Ascending aorta (tissue), 2 donors: ENCODE measurements at regions not wholly inside any gene's neighbourhood (a gene's known extent, or its start where the extent isn't known, plus 50 kb on each side); places are given as distances from the start of the nearest gene placed in this dataset.

Experiments
- DNase-seq, 2 donors: peaks; one replicate each; pipeline ENCODE4 v3.0.0-alpha.2; 2019; ENCODE audit warnings: low spot score in 2 of 2
- H3K27ac ChIP-seq, 2 donors: fragments of 200-600 bp; sonication (generic); one replicate each; pipeline ENCODE4 v1.5.1; 2016 to 2017; ENCODE audit warnings: mild to moderate bottlenecking in 1 of 2
- H3K27me3 ChIP-seq: fragments of 200-600 bp; sonication (generic); one replicate; pipeline ENCODE4 v1.5.1; 2017
- H3K36me3 ChIP-seq, 2 donors: fragments of 200-600 bp; sonication (generic); one replicate each; pipeline ENCODE4 v1.5.1; 2016
- H3K4me1 ChIP-seq, 2 donors: fragments of 200-600 bp; sonication (generic); one replicate each; pipeline ENCODE4 v1.5.1; 2016 to 2017; ENCODE audit warnings: mild to moderate bottlenecking in 1 of 2
- H3K4me3 ChIP-seq, 2 donors: fragments of 200-600 bp; sonication (generic); one replicate each; pipeline ENCODE4 v1.5.1; 2016 to 2017; ENCODE audit warnings: mild to moderate bottlenecking in 1 of 2
- H3K9me3 ChIP-seq, 2 donors: fragments of 200-600 bp; sonication (generic); one replicate each; pipeline ENCODE4 v1.5.1; 2016
- CTCF ChIP-seq, 3 experiments: fragments of 200-600 bp in 2 of 3; fragments of 450-650 bp in 1 of 3; sonication (generic) in 2 of 3; IDR thresholded peaks; one replicate each; pipeline ENCODE4 v1.5.1; 2016 to 2019; ENCODE audit warnings: antibody characterized with exemption in 3 of 3, mild to moderate bottlenecking in 1 of 3, moderate library complexity in 1 of 3
- intact Hi-C: fragments of 100-400 bp; cut with DNase I; formaldehyde crosslinking; loops from one replicate; pipeline ENCODE4 v1.15.1; 2023

GRCh38 chr10:21174715-21175495 is 277.8 kb upstream of the NEBL start:
- TF ChIP-seq CTCF (IDR thresholded peaks at IDR 0.05) = no peak
- Histone ChIP-seq H3K27ac (no peak overlapping the region), H3K36me3 (no peaks in the 10 kb centered on the region), H3K9me3 (no peaks in the 10 kb centered on the region), H3K4me3 (peak overlapping the region in 1 of 2 donors; percentile 68), H3K4me1 (peaks cover 0 to 2% of the 10 kb centered on the region in 2 donors), H3K27me3 (peaks cover 4% of the 10 kb centered on the region)
- no peak for DNase-seq
- intact Hi-C loops = no loop called here

GRCh38 chr10:21173802-21174714 is 276.9 kb upstream of the NEBL start:
- TF ChIP-seq CTCF (IDR thresholded peaks at IDR 0.05) = no peak
- intact Hi-C loops = no loop called here

GRCh38 chr10:21172930-21173801 is 276.1 kb upstream of the NEBL start:
- no peak for DNase-seq
- TF ChIP-seq CTCF (IDR thresholded peaks at IDR 0.05) = no peak
- Histone ChIP-seq H3K27ac (no peak overlapping the region), H3K4me1 (peaks cover 0 to 2% of the 10 kb centered on the region in 2 donors), H3K36me3 (no peaks in the 10 kb centered on the region), H3K27me3 (peaks cover 4% of the 10 kb centered on the region), H3K9me3 (no peaks in the 10 kb centered on the region), H3K4me3 (peak overlapping the region; percentile 64 to 68)
- intact Hi-C loops = no loop called here

More at GRCh38 chr10:21173802-21174714, 276.9 kb upstream of the NEBL start:
- peaks cover 4% of the 10 kb centered on the region for H3K27me3 ChIP-seq
- H3K9me3 ChIP-seq = no peaks in the 10 kb centered on the region
- peak in 1 of 2 donors; percentile 62 for DNase-seq
- peak overlapping the region; percentile 64 to 68 for H3K4me3 ChIP-seq
- H3K4me1 ChIP-seq = peaks cover 0 to 2% of the 10 kb centered on the region in 2 donors
- H3K27ac ChIP-seq = no peak overlapping the region
- H3K36me3 ChIP-seq = no peaks in the 10 kb centered on the region

GRCh38 chr10:21172542-21172929 is 275.4 kb upstream of the NEBL start:
- Histone ChIP-seq H3K9me3 (no peaks in the 10 kb centered on the region), H3K27ac (no peak overlapping the region), H3K27me3 (peaks cover 4% of the 10 kb centered on the region), H3K36me3 (no peaks in the 10 kb centered on the region), H3K4me1 (peaks cover 0 to 2% of the 10 kb centered on the region in 2 donors), H3K4me3 (peak overlapping the region; percentile 64 to 68)
- intact Hi-C loops = no loop called here
- TF ChIP-seq CTCF (IDR thresholded peaks at IDR 0.05) = no peak
- no peak for DNase-seq

- no peak overlapping the region for H3K27ac ChIP-seq
- peaks cover 0 to 2% of the 10 kb centered on the region in 2 donors for H3K4me1 ChIP-seq
- H3K36me3 ChIP-seq = no peaks in the 10 kb centered on the region
- H3K4me3 ChIP-seq = no peak overlapping the region
- intact Hi-C loops = no loop called here
- no peaks in the 10 kb centered on the region for H3K9me3 ChIP-seq
- peaks cover 4% of the 10 kb centered on the region for H3K27me3 ChIP-seq
- TF ChIP-seq CTCF (IDR thresholded peaks at IDR 0.05) = no peak
- no peak for DNase-seq
Measured at GRCh38 chr10:21171936-21172541, 274.9 kb upstream of the NEBL start.
